T-helper 1 cell treated with Interleukin-12 subunit alpha and Interleukin-12 subunit beta and Interleukin-4 antibody, amounts not matched to agents 30 μg/mL and 1 μg/mL, for 36 hours (primary cell): ENCODE measurements at regions not wholly inside any gene's neighbourhood (a gene's known extent, or its start where the extent isn't known, plus 50 kb on each side); places are given as distances from the start of the nearest gene placed in this dataset.

Experiments
- H3K27ac Mint-ChIP-seq: one replicate; pipeline ENCODE4 v1.8.0; 2021; ENCODE audit warnings: mild to moderate bottlenecking, mixed read lengths
- H3K27me3 Mint-ChIP-seq: one replicate; pipeline ENCODE4 v1.8.0; 2021; ENCODE audit warnings: low read depth, mixed read lengths
- H3K36me3 Mint-ChIP-seq: one replicate; pipeline ENCODE4 v1.8.0; 2021; ENCODE audit warnings: low read depth, mixed read lengths
- H3K4me1 Mint-ChIP-seq: one replicate; pipeline ENCODE4 v1.8.0; 2021; ENCODE audit warnings: low read depth, mixed read lengths
- H3K4me3 Mint-ChIP-seq: one replicate; pipeline ENCODE4 v1.8.0; 2021; ENCODE audit warnings: mild to moderate bottlenecking, moderate library complexity, mixed read lengths
- H3K9me3 Mint-ChIP-seq: one replicate; pipeline ENCODE4 v1.8.0; 2021; ENCODE audit warnings: mixed read lengths

- no peaks in the 10 kb centered on the region for H3K4me1 Mint-ChIP-seq
- no peak overlapping the region for H3K27ac Mint-ChIP-seq
- H3K36me3 Mint-ChIP-seq = peaks cover 4% of the 10 kb centered on the region
- no peaks in the 10 kb centered on the region for H3K27me3 Mint-ChIP-seq
- peaks cover 85% of the 10 kb centered on the region for H3K9me3 Mint-ChIP-seq
- H3K4me3 Mint-ChIP-seq = no peak overlapping the region
These were observed 275.0 kb downstream of the ALG10 start for GRCh38 chr12:34297126-34297789.

DNA sequence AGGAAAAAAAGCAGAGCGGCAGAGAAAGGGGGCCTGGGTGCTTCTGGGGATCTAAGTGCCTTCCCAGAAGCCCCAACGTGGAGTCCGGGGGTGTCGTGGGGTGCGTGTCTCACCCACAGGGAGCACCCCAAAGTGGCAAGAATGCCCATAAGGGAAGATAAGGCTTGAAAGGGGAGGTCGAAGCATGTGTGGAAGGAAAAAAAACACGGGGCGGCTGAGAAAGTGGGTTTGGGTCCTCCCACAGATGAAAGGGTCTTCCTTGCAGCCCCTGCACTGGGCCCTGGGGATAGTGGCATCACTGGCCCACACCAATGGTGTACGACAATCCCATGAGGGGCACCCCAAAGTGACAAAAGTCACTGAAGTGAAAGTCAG, 275.5 kb downstream of the ALG10 start:
- Mint-ChIP-seq H3K4me3 (no peak overlapping the region), H3K4me1 (no peaks in the 10 kb centered on the region), H3K36me3 (peaks cover 5% of the 10 kb centered on the region), H3K27me3 (no peaks in the 10 kb centered on the region), H3K27ac (no peak overlapping the region), H3K9me3 (peaks cover 85% of the 10 kb centered on the region)

GRCh38 chr12:34298176-34298970, 276.1 kb downstream of the ALG10 start:
- Mint-ChIP-seq H3K36me3 (peaks cover 7% of the 10 kb centered on the region), H3K9me3 (peaks cover 85% of the 10 kb centered on the region), H3K27me3 (no peaks in the 10 kb centered on the region), H3K4me3 (no peak overlapping the region), H3K27ac (no peak overlapping the region), H3K4me1 (no peaks in the 10 kb centered on the region)

DNA sequence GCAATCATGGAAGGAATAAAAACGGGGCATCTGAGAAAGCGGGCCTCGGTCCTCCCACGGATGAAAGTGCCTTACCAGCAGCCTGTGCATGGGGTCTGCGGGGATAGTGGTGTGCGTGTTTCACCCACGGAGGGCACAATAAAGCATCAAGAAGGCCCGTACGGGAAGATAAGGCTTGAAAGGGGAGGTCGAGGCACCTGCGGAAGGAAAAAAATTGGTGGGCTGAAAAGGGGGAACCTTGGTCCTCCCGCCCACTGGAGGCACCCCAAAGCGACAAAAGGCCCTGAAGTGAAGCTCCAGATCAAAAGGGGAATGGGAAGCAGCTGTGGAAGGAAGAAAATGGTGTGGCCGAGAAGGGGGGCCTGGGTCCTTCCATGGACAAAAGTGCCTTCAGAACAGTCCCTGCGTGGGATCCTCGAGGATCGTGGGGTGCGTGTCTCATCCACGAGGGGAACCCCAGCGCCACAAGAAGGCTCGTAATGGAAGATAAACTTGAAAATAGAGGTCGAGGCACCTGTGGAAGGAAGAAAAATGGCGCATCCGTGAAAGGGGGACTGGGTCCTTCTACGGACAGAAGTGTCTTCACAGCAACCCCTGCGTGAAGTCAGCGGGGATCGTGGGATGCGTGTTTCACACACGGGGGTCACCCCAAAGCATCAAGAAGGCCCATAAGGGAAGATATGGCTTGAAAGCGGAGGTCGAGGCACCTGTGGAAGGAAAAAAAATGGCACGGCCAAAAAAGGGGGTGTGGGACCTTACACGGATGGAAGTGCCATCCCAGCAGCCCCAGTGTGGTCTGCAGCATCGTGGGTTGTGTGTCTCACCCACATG, 276.9 kb downstream of the ALG10 start:
- Mint-ChIP-seq H3K36me3 (peaks cover 7% of the 10 kb centered on the region), H3K9me3 (peaks cover 89% of the 10 kb centered on the region), H3K27ac (no peak overlapping the region), H3K4me3 (no peak overlapping the region), H3K4me1 (no peaks in the 10 kb centered on the region), H3K27me3 (no peaks in the 10 kb centered on the region)

GRCh38 chr12:34299802-34300193, 277.5 kb downstream of the ALG10 start:
- Mint-ChIP-seq H3K27me3 (no peaks in the 10 kb centered on the region), H3K4me1 (no peaks in the 10 kb centered on the region), H3K4me3 (no peak overlapping the region), H3K27ac (no peak overlapping the region), H3K36me3 (peaks cover 7% of the 10 kb centered on the region), H3K9me3 (peaks cover 90% of the 10 kb centered on the region)

DNA sequence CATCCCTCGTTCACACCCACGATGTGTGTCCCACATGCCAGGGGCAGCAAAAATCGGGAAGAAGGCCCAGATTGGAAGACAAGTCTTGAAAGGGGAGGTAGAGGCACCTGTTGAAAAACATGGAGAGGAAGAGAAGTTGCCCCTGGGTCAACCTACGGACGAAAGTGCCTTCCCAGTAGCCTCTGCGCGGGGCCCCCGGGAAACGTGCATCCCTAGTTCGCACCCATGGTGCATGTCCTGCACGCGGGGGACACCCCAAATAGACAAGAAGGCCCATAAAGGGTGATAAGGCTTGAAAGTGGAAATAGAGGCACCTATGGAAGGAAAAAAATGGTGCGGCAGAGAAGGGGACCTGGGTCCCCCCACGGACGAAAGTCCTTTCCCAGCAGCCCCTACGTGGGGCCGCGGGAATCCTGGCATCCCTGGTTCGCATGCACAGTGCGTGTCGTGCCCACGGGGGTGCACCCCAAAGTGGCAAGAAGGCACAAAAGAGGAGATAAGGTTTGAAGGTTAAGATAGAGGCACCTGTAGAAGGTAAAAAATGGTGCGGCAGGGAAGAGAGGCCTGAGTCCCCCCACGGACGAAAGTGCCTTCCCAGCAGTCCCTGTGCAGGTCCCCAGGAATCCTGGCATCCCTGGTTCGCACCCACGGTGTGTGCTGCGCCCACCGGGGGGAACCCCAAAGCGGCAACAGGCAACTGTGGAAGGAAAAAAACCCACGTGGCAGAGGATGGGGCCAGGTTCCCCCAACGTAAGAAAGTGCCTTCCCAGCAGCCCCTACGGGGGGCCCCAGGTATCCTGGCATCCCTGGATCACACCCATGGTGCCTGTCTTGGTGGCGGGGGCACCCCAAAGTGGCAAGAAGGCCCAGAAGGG, 278.3 kb downstream of the ALG10 start:
- H3K9me3 Mint-ChIP-seq = peaks cover 91% of the 10 kb centered on the region
- H3K4me3 Mint-ChIP-seq = no peak overlapping the region

DNA sequence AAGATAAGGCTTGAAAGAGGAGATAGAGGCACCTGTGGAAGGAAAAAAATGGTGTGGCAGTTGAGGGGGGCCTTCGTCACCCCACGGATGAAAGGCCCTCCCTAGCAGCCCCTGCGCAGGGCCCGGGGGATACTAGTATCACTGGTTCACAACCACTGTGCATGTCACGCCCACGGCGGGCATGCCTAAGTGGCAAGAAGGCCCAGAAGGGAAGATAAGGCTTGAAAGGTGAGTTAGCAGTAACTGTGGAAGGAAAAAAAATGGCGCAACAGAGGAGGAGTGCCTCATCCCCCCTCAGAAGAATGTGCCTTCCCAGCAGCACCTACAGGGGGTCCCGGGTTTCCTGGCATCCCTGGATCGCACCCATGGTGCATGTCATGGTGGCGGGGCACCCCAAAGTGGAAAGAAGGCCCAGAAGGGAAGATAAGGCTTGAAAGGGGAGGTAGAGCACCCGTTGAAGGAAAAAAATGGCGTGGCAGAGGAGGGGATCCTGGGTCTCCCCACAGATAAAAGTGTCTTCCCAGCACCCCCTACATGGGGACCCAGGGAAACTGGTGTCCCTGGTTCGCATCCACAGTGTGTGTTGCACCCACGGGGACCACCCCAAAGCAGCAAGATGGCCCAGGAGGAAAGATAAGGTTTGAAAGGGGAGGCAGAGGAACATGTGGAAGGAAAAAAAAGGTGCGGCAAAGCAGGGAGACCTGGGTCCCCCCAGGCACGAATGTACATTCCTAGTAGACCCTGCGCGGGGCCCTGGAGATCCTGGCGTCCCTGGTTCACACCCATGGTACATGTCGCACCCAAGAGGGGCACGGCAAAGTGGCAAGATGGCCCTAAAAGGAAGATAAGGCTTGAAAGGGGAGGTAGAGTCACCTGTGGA, 279.2 kb downstream of the ALG10 start:
- H3K27ac Mint-ChIP-seq = no peak overlapping the region
- peaks cover 10% of the 10 kb centered on the region for H3K36me3 Mint-ChIP-seq
- peaks cover 90% of the 10 kb centered on the region for H3K9me3 Mint-ChIP-seq

More for the DNA sequence above, 278.3 kb downstream of the ALG10 start:
- Mint-ChIP-seq H3K27ac (no peak overlapping the region), H3K4me1 (no peaks in the 10 kb centered on the region), H3K36me3 (peaks cover 10% of the 10 kb centered on the region), H3K27me3 (no peaks in the 10 kb centered on the region)

DNA sequence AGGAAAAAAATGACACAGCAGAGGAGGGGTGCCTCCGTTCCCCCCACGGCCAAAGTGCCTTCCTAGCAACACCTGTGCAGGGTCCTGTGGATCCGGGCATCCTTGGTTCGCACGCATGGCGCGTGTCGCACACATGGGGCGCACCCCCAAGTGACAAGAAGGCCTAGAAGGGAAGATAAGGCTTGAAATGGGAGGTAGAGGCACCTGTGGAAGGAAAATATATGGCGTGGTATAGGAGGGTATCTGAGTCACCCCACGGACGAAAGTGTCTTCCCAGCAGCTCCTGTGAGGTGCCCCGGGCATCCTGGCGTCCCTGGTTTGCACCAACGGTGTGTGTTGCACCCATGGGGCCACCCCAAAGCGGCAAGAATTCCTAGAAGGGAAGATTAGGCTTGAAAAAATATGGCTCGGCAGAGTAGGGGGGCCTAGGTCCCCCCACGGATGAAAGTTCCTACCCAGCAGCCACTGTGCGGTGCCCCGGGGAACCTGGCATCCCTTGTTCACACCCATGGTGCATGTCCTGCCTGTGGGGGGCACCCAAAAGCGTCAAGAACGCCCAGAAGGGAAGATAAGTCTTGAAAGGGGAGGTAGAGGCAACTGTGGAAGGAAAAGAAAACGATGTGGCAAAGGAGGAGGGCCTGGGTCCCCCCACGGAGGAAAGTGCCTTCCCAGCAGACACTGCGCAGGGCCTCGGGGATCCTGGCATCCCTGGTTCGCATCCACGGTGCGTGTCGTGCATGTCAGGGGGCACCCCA, 280.0 kb downstream of the ALG10 start:
- Mint-ChIP-seq H3K9me3 (peaks cover 91% of the 10 kb centered on the region), H3K36me3 (peaks cover 8% of the 10 kb centered on the region), H3K4me3 (no peak overlapping the region), H3K27ac (no peak overlapping the region), H3K27me3 (no peaks in the 10 kb centered on the region), H3K4me1 (no peaks in the 10 kb centered on the region)

More for the DNA sequence above, 279.2 kb downstream of the ALG10 start:
- Mint-ChIP-seq H3K27me3 (no peaks in the 10 kb centered on the region), H3K4me3 (no peak overlapping the region), H3K4me1 (no peaks in the 10 kb centered on the region)

- H3K27me3 Mint-ChIP-seq = no peaks in the 10 kb centered on the region
- no peaks in the 10 kb centered on the region for H3K4me1 Mint-ChIP-seq
- H3K4me3 Mint-ChIP-seq = no peak overlapping the region
- H3K9me3 Mint-ChIP-seq = peaks cover 91% of the 10 kb centered on the region
- no peak overlapping the region for H3K27ac Mint-ChIP-seq
- peaks cover 8% of the 10 kb centered on the region for H3K36me3 Mint-ChIP-seq
These were observed 281.0 kb downstream of the ALG10 start for GRCh38 chr12:34303091-34303870.

DNA sequence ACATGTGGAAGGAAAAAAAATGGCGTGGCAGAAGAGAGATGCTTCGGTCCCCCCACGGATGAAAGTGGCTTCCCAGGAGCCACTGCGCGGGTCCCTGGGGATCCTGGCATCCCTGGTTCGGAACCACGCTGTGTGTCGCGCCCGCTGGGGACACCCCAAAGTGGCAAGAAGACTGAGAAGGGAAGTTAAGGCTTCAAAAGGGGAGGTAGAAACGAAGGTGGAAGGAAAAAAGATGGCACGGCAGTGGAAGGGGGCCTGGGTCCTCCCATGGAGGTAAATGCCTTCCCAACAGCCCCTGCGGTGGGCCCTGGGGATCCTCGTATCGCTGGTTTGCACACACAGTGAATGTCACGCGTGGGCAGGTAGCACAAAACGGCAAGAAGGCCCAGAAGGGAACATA, 281.7 kb downstream of the ALG10 start:
- H3K4me1 Mint-ChIP-seq = no peaks in the 10 kb centered on the region

DNA sequence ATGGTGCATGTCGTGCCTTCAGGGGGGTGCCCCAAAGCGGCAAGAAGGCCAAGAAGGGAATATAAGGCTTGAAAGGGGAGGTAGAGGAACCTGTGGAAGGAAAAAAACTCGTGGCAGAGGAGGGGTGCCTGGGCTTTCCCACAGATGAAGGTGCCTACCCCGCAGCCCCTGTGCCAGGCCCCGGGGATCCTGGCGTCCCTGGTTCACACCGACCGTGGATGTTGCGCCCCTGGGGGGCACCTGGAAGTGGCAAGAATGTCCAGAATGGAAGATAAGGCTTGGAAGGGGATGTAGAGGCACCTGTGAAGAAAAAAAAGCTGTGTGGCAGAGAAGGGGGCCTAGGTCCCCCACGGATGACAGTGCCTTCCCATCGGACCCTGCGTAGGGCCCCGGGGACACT, 282.2 kb downstream of the ALG10 start:
- Mint-ChIP-seq H3K4me1 (no peaks in the 10 kb centered on the region), H3K27me3 (no peaks in the 10 kb centered on the region), H3K27ac (no peak overlapping the region), H3K4me3 (no peak overlapping the region), H3K9me3 (peaks cover 91% of the 10 kb centered on the region), H3K36me3 (peaks cover 8% of the 10 kb centered on the region)

More for the DNA sequence above, 281.7 kb downstream of the ALG10 start:
- Mint-ChIP-seq H3K36me3 (peaks cover 8% of the 10 kb centered on the region), H3K9me3 (peaks cover 92% of the 10 kb centered on the region), H3K4me3 (no peak overlapping the region), H3K27me3 (no peaks in the 10 kb centered on the region), H3K27ac (no peak overlapping the region)

- Mint-ChIP-seq H3K9me3 (peaks cover 86% of the 10 kb centered on the region), H3K4me1 (no peaks in the 10 kb centered on the region), H3K27me3 (no peaks in the 10 kb centered on the region), H3K27ac (no peak overlapping the region), H3K36me3 (peaks cover 8% of the 10 kb centered on the region), H3K4me3 (no peak overlapping the region)
These were observed 282.9 kb downstream of the ALG10 start for GRCh38 chr12:34305176-34305575.
